HAP-1 (cell line): ENCODE measurements at regions not wholly inside any gene's neighbourhood (a gene's known extent, or its start where the extent isn't known, plus 50 kb on each side); places are given as distances from the start of the nearest gene placed in this dataset.

ENCODE experiments used
- DNase-seq, 2 experiments: peaks; one replicate each; pipeline ENCODE4 v3.0.0-alpha.2; 2016 to 2020; ENCODE audit warnings: low spot score in 2 of 2
- H3K27me3 ChIP-seq: fragments of 250-450 bp; sonication (Bioruptor Pico); 2 replicates; pipeline ENCODE4 v1.5.1; 2020; ENCODE audit warnings: low read depth, mild to moderate bottlenecking, moderate library complexity
- H3K36me3 ChIP-seq: fragments of 250-450 bp; sonication (Bioruptor Pico); replicated peaks from 2 replicates; pipeline ENCODE4 v1.5.1; 2020; ENCODE audit warnings: mild to moderate bottlenecking
- H3K4me1 ChIP-seq: fragments of 250-450 bp; sonication (Bioruptor Pico); 2 replicates; pipeline ENCODE4 v1.5.1; 2020; ENCODE audit warnings: mild to moderate bottlenecking
- H3K4me3 ChIP-seq: fragments of 250-450 bp; sonication (Bioruptor Pico); 2 replicates; pipeline ENCODE4 v1.5.1; 2020; ENCODE audit warnings: mild to moderate bottlenecking, moderate library complexity
- H3K9me3 ChIP-seq: fragments of 250-450 bp; sonication (Bioruptor Pico); 2 replicates; pipeline ENCODE4 v1.5.1; 2020; ENCODE audit warnings: mild to moderate bottlenecking, moderate library complexity
- in situ Hi-C: fragments of 300-500 bp; cut with MboI; formaldehyde crosslinking; loops from 3 replicates; pipeline ENCODE4 v1.14.3; 2020; ENCODE audit warnings: low sequenced_read_pairs, inconsistent platforms, mixed read lengths

GRCh38 chrX:149992918-149993317, 54.6 kb upstream of the EOLA2 start:
- H3K4me3 ChIP-seq: no peak overlapping the region
- H3K9me3 ChIP-seq: no peaks in the 10 kb centered on the region
- H3K36me3 ChIP-seq: no peaks in the 10 kb centered on the region
- no peak for DNase-seq
- in situ Hi-C loops: no loop called here
- H3K27me3 ChIP-seq: no peaks in the 10 kb centered on the region
- H3K4me1 ChIP-seq: no peaks in the 10 kb centered on the region

DNA sequence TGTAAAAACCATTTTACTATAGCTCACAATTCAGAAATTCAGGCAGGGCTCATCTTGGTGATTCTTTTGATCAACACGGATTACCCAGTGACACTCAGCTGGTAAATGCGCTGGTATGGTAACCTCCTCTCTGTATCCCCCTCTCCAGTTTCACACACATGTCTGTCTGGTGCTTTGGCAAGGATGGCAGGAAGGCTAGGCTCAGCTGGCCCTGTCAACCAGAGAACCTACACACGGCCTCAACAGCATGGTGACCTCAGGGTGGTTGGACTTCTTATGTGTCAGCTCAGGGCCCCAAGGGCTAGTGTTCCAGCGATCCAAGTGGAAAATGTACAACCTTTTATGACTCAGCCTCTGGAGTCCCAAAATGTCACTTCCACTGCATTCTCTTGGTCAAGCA, 55.7 kb upstream of the EOLA2 start:
- no peaks in the 10 kb centered on the region for H3K36me3 ChIP-seq
- no peaks in the 10 kb centered on the region for H3K9me3 ChIP-seq
- no peaks in the 10 kb centered on the region for H3K4me1 ChIP-seq
- in situ Hi-C loops: no loop called here
- DNase-seq: no peak
- no peaks in the 10 kb centered on the region for H3K27me3 ChIP-seq
- H3K4me3 ChIP-seq: no peak overlapping the region

GRCh38 chrX:149996515-149996914, 58.2 kb upstream of the EOLA2 start:
- Histone ChIP-seq H3K4me1 (no peaks in the 10 kb centered on the region), H3K9me3 (no peaks in the 10 kb centered on the region), H3K27me3 (no peaks in the 10 kb centered on the region), H3K4me3 (no peak overlapping the region), H3K36me3 (no peaks in the 10 kb centered on the region)
- no peak for DNase-seq
- in situ Hi-C loops: no loop called here

DNA sequence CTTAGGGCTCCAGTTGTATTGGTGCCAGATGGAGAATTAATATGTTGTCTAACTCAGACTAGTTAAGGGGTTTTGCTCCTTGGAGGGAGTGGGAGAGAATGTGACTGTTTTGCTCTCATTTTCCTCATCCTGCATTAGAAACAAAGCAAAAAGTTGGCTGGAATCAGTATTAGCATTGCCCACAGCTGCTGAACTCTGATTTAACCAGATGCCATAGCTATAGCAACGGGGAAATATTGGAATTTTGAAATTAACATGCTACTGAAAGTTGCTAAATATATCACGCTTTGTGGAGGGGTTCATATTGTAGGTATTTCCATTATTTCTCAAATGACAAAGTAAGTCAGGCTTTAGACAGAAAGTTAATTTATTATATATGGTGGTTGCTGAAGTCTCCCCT, 66.7 kb upstream of the EOLA2 start:
- H3K9me3 ChIP-seq: no peaks in the 10 kb centered on the region
- H3K27me3 ChIP-seq: no peaks in the 10 kb centered on the region
- no peaks in the 10 kb centered on the region for H3K36me3 ChIP-seq
- no peak overlapping the region for H3K4me3 ChIP-seq
- no peak for DNase-seq
- no peaks in the 10 kb centered on the region for H3K4me1 ChIP-seq
- in situ Hi-C loops: no loop called here

DNA sequence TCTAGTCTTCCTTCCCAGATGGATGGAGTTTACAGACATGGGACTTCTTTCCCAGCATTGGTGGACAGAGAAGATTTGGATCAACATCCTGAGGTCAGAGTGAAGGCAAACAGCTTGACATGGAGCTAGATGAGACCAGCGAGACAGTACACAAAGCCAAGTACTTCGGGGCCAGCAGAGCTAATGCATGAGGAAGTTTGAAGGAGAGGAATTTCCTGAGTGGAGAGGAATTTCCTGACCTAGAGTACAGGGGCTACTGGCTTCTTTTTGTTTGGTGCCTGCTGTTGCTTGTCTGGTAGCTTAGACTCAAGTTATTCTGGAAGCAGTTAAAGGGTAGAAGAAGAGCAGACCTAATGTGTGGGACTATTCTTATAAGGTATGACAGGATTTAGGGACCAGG, 69.1 kb upstream of the EOLA2 start:
- Histone ChIP-seq H3K4me3 (no peak overlapping the region), H3K9me3 (no peaks in the 10 kb centered on the region), H3K27me3 (no peaks in the 10 kb centered on the region), H3K36me3 (no peaks in the 10 kb centered on the region), H3K4me1 (no peaks in the 10 kb centered on the region)
- in situ Hi-C loops: no loop called here
- no peak for DNase-seq

DNA sequence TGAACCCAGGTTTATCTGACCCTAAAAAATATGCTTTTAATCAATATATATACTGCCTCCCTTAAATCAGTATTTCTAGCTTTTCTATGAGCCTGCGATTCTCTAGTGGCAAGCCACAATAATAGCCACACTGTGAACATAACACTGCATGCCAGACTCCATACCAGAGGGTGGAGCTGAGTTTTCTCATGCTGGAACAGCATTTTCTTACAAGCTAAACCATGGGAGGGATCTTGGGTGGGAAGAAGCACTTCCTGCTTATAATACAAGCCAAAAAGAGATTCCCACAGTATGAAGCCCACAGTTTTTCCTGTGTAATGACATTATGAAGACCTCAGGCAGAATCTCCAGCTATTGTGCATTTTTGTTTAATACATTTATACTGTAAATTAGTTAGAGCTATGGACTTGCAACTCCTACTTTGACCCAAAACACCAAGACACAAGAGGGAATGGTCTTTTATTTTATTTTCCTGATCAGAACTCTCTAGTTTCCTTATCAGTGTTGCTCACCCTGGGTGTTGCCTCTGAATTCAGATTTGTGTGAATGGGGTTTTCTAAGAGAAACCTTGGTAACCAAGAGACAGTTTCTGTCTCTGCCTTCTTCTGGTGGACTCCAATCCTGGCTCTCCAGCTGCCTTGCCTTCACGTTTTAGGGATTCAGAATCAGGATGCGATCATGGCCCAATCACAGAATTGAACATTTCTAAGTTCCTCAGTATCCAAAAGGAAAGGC, 74.5 kb upstream of the EOLA2 start:
- no peak overlapping the region for H3K4me3 ChIP-seq
- H3K4me1 ChIP-seq: no peaks in the 10 kb centered on the region
- no peak for DNase-seq
- H3K36me3 ChIP-seq: no peaks in the 10 kb centered on the region
- no peaks in the 10 kb centered on the region for H3K27me3 ChIP-seq
- in situ Hi-C loops: no loop called here
- H3K9me3 ChIP-seq: no peaks in the 10 kb centered on the region

GRCh38 chrX:150014525-150014924, 76.2 kb upstream of the EOLA2 start:
- no peaks in the 10 kb centered on the region for H3K4me1 ChIP-seq
- no peaks in the 10 kb centered on the region for H3K36me3 ChIP-seq
- in situ Hi-C loops: no loop called here
- no peak overlapping the region for H3K4me3 ChIP-seq
- no peaks in the 10 kb centered on the region for H3K9me3 ChIP-seq
- DNase-seq: no peak
- no peaks in the 10 kb centered on the region for H3K27me3 ChIP-seq

DNA sequence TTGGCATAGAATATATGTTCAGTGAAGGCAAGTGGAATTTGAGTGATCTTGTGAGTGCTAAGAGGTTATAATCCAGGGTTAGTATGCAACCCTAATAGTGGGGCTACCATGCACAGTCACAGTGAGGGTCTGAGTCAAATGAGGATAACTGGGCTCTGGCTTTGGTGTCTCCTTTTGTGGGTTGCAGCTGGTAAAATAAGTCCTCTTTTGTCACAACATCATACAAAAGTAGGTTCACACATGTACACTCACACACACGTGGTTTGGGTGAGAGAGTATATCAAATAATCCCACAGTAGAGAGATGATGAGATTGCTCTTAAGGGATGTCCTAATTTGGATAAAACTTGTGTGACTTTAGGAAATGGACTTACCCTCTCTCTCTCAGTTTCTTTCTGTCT, 79.6 kb upstream of the EOLA2 start:
- Histone ChIP-seq H3K4me1 (no peaks in the 10 kb centered on the region), H3K27me3 (no peaks in the 10 kb centered on the region), H3K36me3 (no peaks in the 10 kb centered on the region), H3K9me3 (no peaks in the 10 kb centered on the region), H3K4me3 (no peak overlapping the region)
- no peak for DNase-seq
- in situ Hi-C loops: no loop called here

GRCh38 chrX:150018931-150019361, 80.7 kb upstream of the EOLA2 start:
- Histone ChIP-seq H3K27me3 (no peaks in the 10 kb centered on the region), H3K4me1 (no peaks in the 10 kb centered on the region), H3K36me3 (no peaks in the 10 kb centered on the region), H3K9me3 (no peaks in the 10 kb centered on the region), H3K4me3 (no peak overlapping the region)
- in situ Hi-C loops: no loop called here
- no peak for DNase-seq

DNA sequence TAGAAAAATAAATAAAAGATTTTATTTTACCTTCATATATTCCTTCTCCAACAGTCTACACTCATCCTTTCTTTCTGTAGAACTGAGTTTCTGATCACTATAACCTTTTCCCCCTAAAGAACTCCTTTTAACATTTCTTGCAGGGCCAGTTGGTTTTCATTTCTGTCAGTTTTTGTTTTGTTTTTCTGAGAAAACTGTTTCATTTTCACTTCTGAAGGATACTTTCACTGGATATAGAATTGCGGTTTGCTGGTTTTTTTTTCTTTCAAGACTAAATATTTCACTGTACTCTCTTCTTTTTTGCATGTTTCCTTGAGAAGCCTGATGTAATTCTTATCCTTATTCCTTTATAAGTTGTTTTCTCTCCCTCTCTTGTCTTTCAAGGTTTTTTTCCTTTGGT, 90.4 kb upstream of the EOLA2 start:
- DNase-seq: no peak
- in situ Hi-C loops: no loop called here

DNA sequence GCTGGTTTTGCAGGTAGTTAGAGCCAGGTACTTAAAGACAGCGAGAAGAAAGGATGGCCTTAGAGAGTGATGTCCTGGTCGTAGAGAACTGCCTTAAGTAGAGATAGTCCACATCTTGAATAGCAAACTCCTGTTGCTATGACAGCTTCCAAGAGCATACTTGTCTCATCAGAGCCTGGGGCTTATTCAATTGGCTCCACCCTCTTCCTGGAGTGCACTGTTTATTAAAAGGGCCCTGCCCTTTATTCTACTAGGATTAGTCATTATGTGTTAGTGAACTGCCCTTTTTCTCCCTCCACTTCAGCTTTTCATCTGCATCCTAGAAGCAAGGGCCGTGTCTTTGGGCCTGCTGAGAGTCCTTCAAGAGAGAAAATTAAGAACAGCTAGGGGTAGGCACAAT, 94.5 kb upstream of the EOLA2 start:
- H3K36me3 ChIP-seq: no peaks in the 10 kb centered on the region
- in situ Hi-C loops: no loop called here
- DNase-seq: peak; percentile 39 to 60
- no peaks in the 10 kb centered on the region for H3K9me3 ChIP-seq
- H3K27me3 ChIP-seq: 0 out of 2 replicates have a peak, but pooled peaks cover 4% of the 10 kb centered on the region
- H3K4me1 ChIP-seq: no peaks in the 10 kb centered on the region
- no peak overlapping the region for H3K4me3 ChIP-seq

More for the DNA sequence above, 90.4 kb upstream of the EOLA2 start:
- H3K4me1 ChIP-seq: no peaks in the 10 kb centered on the region
- H3K4me3 ChIP-seq: no peak overlapping the region
- no peaks in the 10 kb centered on the region for H3K36me3 ChIP-seq
- H3K9me3 ChIP-seq: no peaks in the 10 kb centered on the region; the same call in 1 of the 2 replicates
- H3K27me3 ChIP-seq: no peaks in the 10 kb centered on the region

DNA sequence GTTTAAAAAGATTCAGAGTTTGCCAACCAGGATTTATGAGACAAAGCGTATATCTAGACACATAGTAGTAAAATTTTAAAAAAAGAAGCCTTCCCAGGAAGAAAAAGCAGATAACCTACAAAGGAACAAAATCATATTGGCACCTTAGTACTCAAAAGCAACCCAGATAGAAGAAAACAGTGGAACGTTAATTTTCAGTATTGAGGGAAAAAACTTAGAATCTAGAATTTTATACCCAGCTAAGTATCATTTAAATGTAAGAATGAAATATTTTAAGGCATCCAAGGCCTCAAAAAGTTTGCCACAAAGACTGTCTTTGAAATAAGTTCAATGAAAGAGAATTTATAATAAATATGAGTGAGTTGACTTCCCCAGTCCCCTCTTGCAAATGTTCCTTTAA, 96.5 kb upstream of the EOLA2 start:
- in situ Hi-C loops: no loop called here
- H3K27me3 ChIP-seq: 0 out of 2 replicates have a peak, but pooled peaks cover 4% of the 10 kb centered on the region
- H3K4me1 ChIP-seq: no peaks in the 10 kb centered on the region

DNA sequence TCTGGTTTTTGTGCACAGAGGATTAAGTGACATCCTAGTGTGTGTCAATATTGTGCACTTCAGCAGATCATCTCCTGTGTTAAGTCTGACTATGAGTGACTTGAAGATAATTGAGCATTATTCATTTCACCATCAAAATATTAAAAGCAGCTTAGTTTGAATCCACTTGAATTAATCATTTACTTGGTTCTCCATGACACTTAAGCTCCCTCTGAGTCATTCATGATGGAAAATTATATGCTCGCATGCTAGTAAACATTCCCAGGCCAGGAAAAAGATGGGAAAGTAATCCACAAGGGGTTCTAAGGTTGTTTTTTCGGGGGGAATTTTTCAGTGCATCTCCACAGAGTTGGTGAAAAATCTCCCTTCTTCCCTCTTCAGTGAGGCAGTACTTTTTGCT, 97.2 kb upstream of the EOLA2 start:
- no peak overlapping the region for H3K4me3 ChIP-seq
- no peaks in the 10 kb centered on the region for H3K4me1 ChIP-seq
- H3K36me3 ChIP-seq: no peaks in the 10 kb centered on the region
- H3K9me3 ChIP-seq: no peaks in the 10 kb centered on the region
- 0 out of 2 replicates have a peak, but pooled peaks cover 4% of the 10 kb centered on the region for H3K27me3 ChIP-seq
- in situ Hi-C loops: no loop called here
- no peak for DNase-seq

More for the DNA sequence above, 96.5 kb upstream of the EOLA2 start:
- no peak overlapping the region for H3K4me3 ChIP-seq
- no peaks in the 10 kb centered on the region for H3K36me3 ChIP-seq
- H3K9me3 ChIP-seq: no peaks in the 10 kb centered on the region
- no peak for DNase-seq

- Histone ChIP-seq H3K4me1 (no peaks in the 10 kb centered on the region), H3K4me3 (no peak overlapping the region), H3K36me3 (no peaks in the 10 kb centered on the region), H3K27me3 (0 out of 2 replicates have a peak, but pooled peaks cover 4% of the 10 kb centered on the region), H3K9me3 (no peaks in the 10 kb centered on the region)
- in situ Hi-C loops: no loop called here
- no peak for DNase-seq
Measured at GRCh38 chrX:150036181-150036580, 97.9 kb upstream of the EOLA2 start.

DNA sequence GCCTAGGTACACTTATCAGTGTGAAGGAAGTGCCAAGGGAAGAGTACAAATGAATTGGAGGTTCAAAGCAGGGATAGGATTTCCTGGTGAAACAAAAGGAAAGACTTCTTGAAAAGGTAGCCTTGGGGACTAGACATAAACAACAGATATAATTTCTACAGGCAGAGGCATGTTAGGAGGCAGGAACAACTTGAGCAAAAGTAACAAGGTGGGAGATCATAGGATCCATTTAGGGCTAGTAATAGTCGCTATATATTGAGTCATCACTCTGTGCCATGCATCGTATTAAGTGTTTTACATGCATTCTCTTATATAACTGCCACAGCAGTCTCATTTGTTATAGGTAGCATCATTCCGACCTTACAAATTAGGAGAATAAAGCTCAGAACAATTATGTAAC, 98.3 kb upstream of the EOLA2 start:
- DNase-seq: no peak
- Histone ChIP-seq H3K9me3 (no peaks in the 10 kb centered on the region), H3K4me1 (no peaks in the 10 kb centered on the region), H3K36me3 (no peaks in the 10 kb centered on the region), H3K4me3 (no peak overlapping the region), H3K27me3 (0 out of 2 replicates have a peak, but pooled peaks cover 4% of the 10 kb centered on the region)
- in situ Hi-C loops: no loop called here
